Astrocyte of the spinal cord (primary cell): ENCODE measurements at regions not wholly inside any gene's neighbourhood (a gene's known extent, or its start where the extent isn't known, plus 50 kb on each side); places are given as distances from the start of the nearest gene placed in this dataset.
A peak's percentile ranks its signal among the peaks of the same experiment; 100 is the strongest.

Experiments
- DNase-seq: peaks from one replicate; pipeline ENCODE4 v3.0.0; 2011; ENCODE audit warnings: low read depth, low spot score
- H3K4me3 ChIP-seq: 2 replicates; pipeline ENCODE4 v1.5.1; 2011; ENCODE audit warnings: low read depth, mild to moderate bottlenecking, low read length, moderate library complexity
- CTCF ChIP-seq: IDR thresholded peaks from 2 replicates; pipeline ENCODE4 v1.5.1; 2012; ENCODE audit warnings: low read depth, mild to moderate bottlenecking, low read length, inconsistent platforms
- in situ Hi-C: cut with HindIII; loops from 2 replicates; pipeline ENCODE4 v1.10.0; 2017; ENCODE audit warnings: low sequenced_read_pairs

DNA sequence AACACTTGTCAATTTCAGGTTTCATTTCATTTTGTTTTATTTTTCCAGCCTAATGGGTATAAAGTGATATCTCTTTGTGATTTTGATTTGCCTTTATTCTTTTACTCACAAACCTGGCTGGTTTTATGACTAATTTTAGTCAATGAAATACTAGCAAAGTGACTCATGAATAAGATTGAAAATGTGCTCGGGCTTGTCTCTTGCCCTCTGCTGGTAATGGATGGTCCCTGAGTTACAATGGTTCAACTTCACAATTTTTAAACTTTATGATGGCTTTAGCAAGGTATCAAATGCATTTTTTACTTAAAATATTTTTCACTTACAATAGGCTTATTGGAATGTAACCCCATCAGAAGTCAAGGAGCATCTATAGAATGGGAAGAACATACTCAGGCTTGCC lies 431.4 kb upstream of the CCNG1 start:
- in situ Hi-C loops = no loop called here
- TF ChIP-seq CTCF = no peak
- H3K4me3 ChIP-seq = no peak overlapping the region
- no peak for DNase-seq

DNA sequence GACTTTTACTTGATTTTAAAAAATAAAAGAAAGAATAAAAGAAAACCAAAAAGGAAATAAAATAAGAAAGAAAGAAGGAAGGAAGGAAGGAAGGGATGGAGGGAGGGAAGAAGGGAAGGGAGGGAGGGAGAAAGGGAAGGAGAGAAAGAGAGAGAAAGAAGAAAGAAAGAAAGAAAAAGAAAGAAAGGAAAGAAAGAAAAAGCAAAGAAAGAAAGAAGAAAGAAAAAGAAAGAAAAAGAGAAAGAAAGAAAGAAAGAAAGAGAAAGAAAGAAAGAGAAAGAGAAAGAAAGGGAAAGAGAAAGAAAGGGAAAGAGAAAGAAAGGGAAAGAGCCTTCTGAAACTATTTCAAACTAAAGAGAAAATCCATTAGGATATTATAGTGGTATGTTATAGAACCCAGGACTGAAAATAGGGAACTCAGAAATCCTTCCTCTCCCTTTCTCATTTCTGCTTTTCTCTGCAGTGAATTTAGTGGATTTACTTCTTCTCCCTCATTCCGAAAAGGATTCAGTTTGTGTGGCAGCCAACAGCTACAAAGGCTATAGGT lies 414.7 kb upstream of the CCNG1 start:
- H3K4me3 ChIP-seq = no peak overlapping the region
- no peak for TF ChIP-seq CTCF
- DNase-seq = no peak
- in situ Hi-C loops = no loop called here

- in situ Hi-C loops = no loop called here
- TF ChIP-seq CTCF = no peak
- DNase-seq = no peak
- H3K4me3 ChIP-seq = no peak overlapping the region
Observed at GRCh38 chr5:163023846-163024245, 413.5 kb upstream of the CCNG1 start.

- H3K4me3 ChIP-seq = no peak overlapping the region
- no peak for TF ChIP-seq CTCF
- in situ Hi-C loops = no loop called here
- DNase-seq = no peak
Observed at GRCh38 chr5:163024936-163025335, 412.5 kb upstream of the CCNG1 start.

- no peak overlapping the region for H3K4me3 ChIP-seq
- no peak for DNase-seq
- in situ Hi-C loops = no loop called here
- no peak for TF ChIP-seq CTCF
Observed at GRCh38 chr5:163033656-163034055, 403.7 kb upstream of the CCNG1 start.

DNA sequence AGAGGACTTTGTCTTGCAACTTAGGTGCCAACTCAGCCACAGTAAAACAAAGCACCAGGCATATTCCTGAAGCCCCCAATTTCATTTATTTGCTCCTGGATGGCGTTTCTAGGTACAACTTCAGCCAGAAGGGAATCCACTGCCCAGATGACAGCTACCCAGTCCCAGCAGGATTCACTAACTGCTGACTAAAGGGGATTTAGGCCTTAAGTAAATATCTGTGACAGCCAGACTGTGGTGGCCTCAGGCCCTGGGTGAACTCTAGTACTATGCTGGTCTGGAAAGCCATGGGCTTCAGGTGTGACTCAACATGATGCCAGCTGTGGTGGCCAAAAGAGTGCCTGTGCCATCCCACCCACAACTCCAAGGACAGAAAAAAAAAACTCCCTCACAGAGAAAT lies 396.1 kb upstream of the CCNG1 start:
- DNase-seq = no peak
- in situ Hi-C loops = no loop called here
- no peak for TF ChIP-seq CTCF
- H3K4me3 ChIP-seq = no peak overlapping the region

GRCh38 chr5:163079618-163080017 lies 357.8 kb upstream of the CCNG1 start:
- in situ Hi-C loops = no loop called here
- H3K4me3 ChIP-seq = no peak overlapping the region
- peak; percentile 24 for TF ChIP-seq CTCF
- no peak for DNase-seq
